H54 (cell line): ENCODE measurements at regions not wholly inside any gene's neighbourhood (a gene's known extent, or its start where the extent isn't known, plus 50 kb on each side); places are given as distances from the start of the nearest gene placed in this dataset.
"Not testable (repeated sequence)": the region's sequence is repeated elsewhere in the genome, so short reads cannot be mapped to it uniquely, and the experiment has no call there.

Experiments
- DNase-seq: peaks from one replicate; pipeline ENCODE4 v3.0.0; 2011; ENCODE audit warnings: low spot score, mixed read lengths; ENCODE audit not compliant: insufficient read length
- FAIRE-seq: peaks from 3 replicates; lab custom pipeline; 2011; peaks lifted over from hg19 to GRCh38; lab: Jason Lieb, UNC
- POLR2A ChIP-seq: IDR thresholded peaks from 2 replicates; pipeline ENCODE4 v1.6.1; 2011; ENCODE audit warnings: low read depth, mild to moderate bottlenecking, low read length

GRCh38 chr6:121652223-121652622 lies 216.8 kb downstream of the GJA1 start:
- DNase-seq, result no peak
- no peak for FAIRE-seq
- TF ChIP-seq POLR2A, result no peak

- FAIRE-seq (peak; percentile 36), DNase-seq (no peak)
- TF ChIP-seq POLR2A, result no peak
Observed at GRCh38 chr6:121652726-121653623, 217.5 kb downstream of the GJA1 start.

GRCh38 chr6:121653624-121654008 lies 218.2 kb downstream of the GJA1 start:
- DNase-seq (no peak), FAIRE-seq (no peak)
- TF ChIP-seq POLR2A, result no peak

GRCh38 chr6:121657972-121658371 lies 222.5 kb downstream of the GJA1 start:
- FAIRE-seq, result no peak
- TF ChIP-seq POLR2A, result no peak
- no peak for DNase-seq

- TF ChIP-seq POLR2A, result no peak
- no peak for DNase-seq
- FAIRE-seq, result no peak
Observed at GRCh38 chr6:121660277-121660676, 224.8 kb downstream of the GJA1 start.

- DNase-seq, result no peak
- FAIRE-seq, result no peak
- TF ChIP-seq POLR2A, result no peak
Observed at GRCh38 chr6:121663292-121663810, 227.9 kb downstream of the GJA1 start.

- DNase-seq (no peak), FAIRE-seq (no peak)
- TF ChIP-seq POLR2A, result no peak
Observed at GRCh38 chr6:121664158-121664557, 228.7 kb downstream of the GJA1 start.

- peak; percentile 9 for DNase-seq
- no peak for TF ChIP-seq POLR2A
- FAIRE-seq, result peak; percentile 74
Observed at GRCh38 chr6:121666814-121667213, 231.4 kb downstream of the GJA1 start.

GRCh38 chr6:121668259-121668658 lies 232.8 kb downstream of the GJA1 start:
- TF ChIP-seq POLR2A, result no peak
- FAIRE-seq (no peak), DNase-seq (no peak)

- no peak for TF ChIP-seq POLR2A
- no peak for DNase-seq
Observed at GRCh38 chr6:121670511-121670910, 235.1 kb downstream of the GJA1 start.

GRCh38 chr6:121677571-121677970 lies 242.1 kb downstream of the GJA1 start:
- FAIRE-seq (no peak), DNase-seq (no peak)
- TF ChIP-seq POLR2A, result no peak

More at GRCh38 chr6:121670511-121670910, 235.1 kb downstream of the GJA1 start:
- FAIRE-seq, result no peak

GRCh38 chr6:121678245-121678644 lies 242.8 kb downstream of the GJA1 start:
- no peak for FAIRE-seq
- no peak for TF ChIP-seq POLR2A
- no peak for DNase-seq

- TF ChIP-seq POLR2A, result no peak
- DNase-seq (no peak), FAIRE-seq (no peak)
Observed at GRCh38 chr6:121680058-121680457, 244.6 kb downstream of the GJA1 start.

GRCh38 chr6:121682666-121683065 lies 247.2 kb downstream of the GJA1 start:
- FAIRE-seq, result no peak
- TF ChIP-seq POLR2A, result no peak
- DNase-seq, result no peak

GRCh38 chr6:121685806-121686205 lies 250.4 kb downstream of the GJA1 start:
- DNase-seq, FAIRE-seq: not testable (repeated sequence)

- DNase-seq, result no peak
- TF ChIP-seq POLR2A, result no peak
- no peak for FAIRE-seq
Observed at GRCh38 chr6:121686611-121687023, 251.2 kb downstream of the GJA1 start.
